GM13976 (cell line): ENCODE measurements at regions not wholly inside any gene's neighbourhood (a gene's known extent, or its start where the extent isn't known, plus 50 kb on each side); places are given as distances from the start of the nearest gene placed in this dataset.

Source experiments
- DNase-seq: peaks from one replicate; pipeline ENCODE4 v3.0.0; 2012; ENCODE audit warnings: low spot score
- CTCF ChIP-seq: IDR thresholded peaks from 2 replicates; pipeline ENCODE4 v1.5.1; 2012; ENCODE audit warnings: borderline replicate concordance, mild to moderate bottlenecking; ENCODE audit not compliant: insufficient read depth; ENCODE audit errors: extremely low read depth, missing control alignments, control extremely low read depth
- in situ Hi-C: fragments of 300-500 bp; cut with MboI; formaldehyde crosslinking; loops from one replicate; pipeline ENCODE4 v1.12.0; 2022; ENCODE audit warnings: low sequenced_read_pairs, mixed read lengths, inconsistent platforms; ENCODE audit not compliant: unreplicated experiment

- in situ Hi-C loops, result no loop called here
- no peak for TF ChIP-seq CTCF
- no peak for DNase-seq
These were observed 100.1 kb downstream of the HOXA1 start for GRCh38 chr7:26995666-26996065.

GRCh38 chr7:26993816-26994810 lies 101.7 kb downstream of the HOXA1 start:
- in situ Hi-C loops, result no loop called here
- TF ChIP-seq CTCF, result no peak
- no peak for DNase-seq

GRCh38 chr7:26992670-26993069 lies 103.1 kb downstream of the HOXA1 start:
- in situ Hi-C loops, result no loop called here
- TF ChIP-seq CTCF, result no peak
- no peak for DNase-seq

GRCh38 chr7:26991796-26992195 lies 104.0 kb downstream of the HOXA1 start:
- DNase-seq, result no peak
- in situ Hi-C loops, result no loop called here
- TF ChIP-seq CTCF, result no peak

- in situ Hi-C loops, result no loop called here
- no peak for DNase-seq
- TF ChIP-seq CTCF, result no peak
These were observed 105.7 kb downstream of the HOXA1 start for GRCh38 chr7:26989897-26990670.

- DNase-seq, result no peak
- in situ Hi-C loops, result no loop called here
- TF ChIP-seq CTCF, result no peak
These were observed 106.9 kb downstream of the HOXA1 start for GRCh38 chr7:26988836-26989374.
